PC-9 (cell line): ENCODE measurements at regions not wholly inside any gene's neighbourhood (a gene's known extent, or its start where the extent isn't known, plus 50 kb on each side); places are given as distances from the start of the nearest gene placed in this dataset.

ENCODE experiments used
- CTCF ChIP-seq: fragments of 200-600 bp; sonication (generic); conservative IDR thresholded peaks from 2 replicates; pipeline ENCODE4 v1.6.1; 2017; ENCODE audit warnings: mixed run types, antibody characterized with exemption, mild to moderate bottlenecking, moderate library complexity
- EZH2 ChIP-seq: fragments of 200-600 bp; sonication (generic); IDR thresholded peaks from 2 replicates; pipeline ENCODE4 v1.8.0; 2017; ENCODE audit warnings: antibody characterized with exemption, low read depth

GRCh38 chrX:14309431-14309830, 219.9 kb upstream of the GLRA2 start:
- TF ChIP-seq CTCF, result no peak
- no peak for TF ChIP-seq EZH2
